GM19468 (cell line): ENCODE measurements at regions not wholly inside any gene's neighbourhood (a gene's known extent, or its start where the extent isn't known, plus 50 kb on each side); places are given as distances from the start of the nearest gene placed in this dataset.
"Not testable (repeated sequence)": the region's sequence is repeated elsewhere in the genome, so short reads cannot be mapped to it uniquely, and the experiment has no call there.

Source experiments
- ATAC-seq: cut with Tn5 transposase; IDR thresholded peaks from one replicate; pipeline ENCODE4 v1.9.1; 2021; ENCODE audit warnings: mild to moderate bottlenecking, moderate library complexity, moderate number of reproducible peaks; ENCODE audit not compliant: unreplicated experiment; ENCODE audit errors: extremely low read depth

DNA sequence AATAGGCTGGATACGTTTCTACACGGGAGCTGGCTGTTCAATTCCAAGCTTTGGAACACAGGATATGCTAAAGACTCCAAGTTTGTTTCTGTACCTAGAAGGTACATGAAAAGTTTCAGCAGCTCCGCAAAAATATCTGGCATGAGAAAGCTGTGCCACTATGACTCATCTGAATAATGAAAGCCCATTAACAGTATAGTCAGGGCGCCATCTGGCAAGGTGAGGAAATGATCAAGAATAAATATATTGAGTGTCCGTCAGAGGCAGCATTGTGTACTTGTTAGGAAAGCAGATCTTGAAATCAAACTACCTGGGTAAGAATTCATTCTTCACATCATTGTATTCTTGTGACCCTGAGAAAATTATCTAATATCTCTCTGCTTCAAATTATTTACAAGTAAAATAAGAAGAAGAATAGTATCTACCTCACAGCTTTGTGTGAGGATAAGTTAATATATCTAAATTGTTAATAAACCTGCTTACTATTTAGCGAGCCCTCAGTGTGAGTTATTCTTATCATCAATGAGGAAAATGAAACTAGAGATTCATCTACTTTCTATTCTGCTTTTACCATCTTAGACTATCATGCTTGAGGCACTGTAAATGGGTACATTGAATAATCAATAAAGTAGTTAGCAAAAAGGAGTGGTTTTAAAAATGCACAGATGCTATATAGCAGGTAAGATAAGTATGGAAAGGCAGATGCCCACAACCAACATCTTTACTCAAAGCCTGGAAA is 53.5 kb downstream of the FSCB start:
- no peak for ATAC-seq

GRCh38 chr14:44450232-44450631 is 56.9 kb downstream of the FSCB start:
- not testable (repeated sequence) for ATAC-seq

DNA sequence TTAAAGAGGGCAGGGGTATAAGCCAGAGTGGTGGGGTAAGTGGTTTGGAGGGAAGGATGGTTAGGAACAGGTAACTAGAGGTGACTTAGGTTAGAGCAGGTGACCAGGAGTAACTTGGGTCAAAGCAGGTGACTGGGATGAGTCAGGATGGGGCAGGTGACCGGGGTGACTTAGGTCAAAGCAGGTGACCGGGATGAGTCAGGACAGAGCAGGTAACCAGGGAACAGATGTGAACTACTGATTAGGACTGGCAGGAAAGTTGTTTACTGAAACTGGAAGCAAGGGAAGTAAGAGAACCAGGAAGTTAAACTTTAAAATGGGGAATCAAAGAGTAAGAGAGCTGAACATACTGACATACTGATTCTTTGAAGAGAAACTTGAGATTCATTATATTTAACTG is 57.4 kb downstream of the FSCB start:
- ATAC-seq, result no peak

DNA sequence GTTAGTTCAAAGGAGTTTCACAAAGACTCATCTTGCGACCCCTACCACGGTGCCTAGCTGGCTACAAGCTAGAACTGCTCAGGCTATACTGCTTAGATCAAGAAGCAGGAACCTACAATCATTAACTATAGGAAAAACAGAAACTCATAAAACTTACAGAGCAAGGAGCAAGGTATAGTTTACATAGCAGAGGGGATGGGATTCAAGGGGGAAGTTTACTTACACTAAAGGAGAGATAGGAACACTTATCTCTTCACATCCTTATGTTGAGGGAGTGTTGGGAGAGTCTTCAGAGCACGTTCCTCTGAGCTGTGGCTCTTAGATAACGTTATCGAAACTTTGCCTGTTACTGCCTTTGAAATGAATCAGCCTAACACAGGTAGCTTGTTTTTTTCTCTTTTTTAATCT is 58.1 kb downstream of the FSCB start:
- no peak for ATAC-seq

DNA sequence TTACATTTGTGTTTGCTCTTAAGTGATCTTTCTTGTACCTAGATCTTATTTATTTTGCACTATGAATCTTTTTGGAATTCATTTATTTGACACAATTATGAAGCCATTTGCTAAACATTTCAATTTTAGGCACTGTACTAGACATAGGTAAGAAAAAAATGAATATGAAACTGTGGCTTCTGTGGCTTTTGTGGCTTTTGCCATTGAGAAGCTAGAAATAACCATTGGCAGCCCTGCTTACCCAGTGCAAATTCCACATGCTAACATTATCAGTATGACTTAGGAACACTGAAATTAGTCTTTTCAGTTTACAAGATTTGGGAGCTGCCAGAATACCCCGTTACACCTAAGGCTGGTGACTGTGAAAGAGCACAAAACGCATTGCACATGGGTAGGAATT is 60.1 kb downstream of the FSCB start:
- no peak for ATAC-seq

GRCh38 chr14:44444454-44444853 is 62.6 kb downstream of the FSCB start:
- no peak for ATAC-seq

DNA sequence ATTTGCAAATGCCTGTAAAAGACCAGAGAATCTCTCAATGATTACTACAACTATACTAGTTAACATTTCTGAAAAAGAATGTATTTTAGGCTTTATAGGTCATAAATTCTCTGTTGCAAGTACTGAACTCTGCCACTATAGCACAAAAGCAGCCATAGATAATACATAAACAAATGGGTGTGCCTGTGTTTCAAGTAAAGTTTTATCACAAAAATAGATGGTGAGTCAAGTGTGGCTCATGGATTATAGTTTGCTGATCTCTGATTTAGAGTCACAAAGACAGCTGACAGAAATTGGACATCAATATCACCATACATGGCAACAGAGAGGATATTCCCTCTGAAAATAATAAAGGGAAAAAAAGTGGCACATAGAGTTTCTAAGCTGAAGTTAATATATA is 68.1 kb downstream of the FSCB start:
- no peak for ATAC-seq

- no peak for ATAC-seq
Measured at GRCh38 chr14:44438221-44438620, 68.9 kb downstream of the FSCB start.

GRCh38 chr14:44436458-44436857 is 70.6 kb downstream of the FSCB start:
- no peak for ATAC-seq

DNA sequence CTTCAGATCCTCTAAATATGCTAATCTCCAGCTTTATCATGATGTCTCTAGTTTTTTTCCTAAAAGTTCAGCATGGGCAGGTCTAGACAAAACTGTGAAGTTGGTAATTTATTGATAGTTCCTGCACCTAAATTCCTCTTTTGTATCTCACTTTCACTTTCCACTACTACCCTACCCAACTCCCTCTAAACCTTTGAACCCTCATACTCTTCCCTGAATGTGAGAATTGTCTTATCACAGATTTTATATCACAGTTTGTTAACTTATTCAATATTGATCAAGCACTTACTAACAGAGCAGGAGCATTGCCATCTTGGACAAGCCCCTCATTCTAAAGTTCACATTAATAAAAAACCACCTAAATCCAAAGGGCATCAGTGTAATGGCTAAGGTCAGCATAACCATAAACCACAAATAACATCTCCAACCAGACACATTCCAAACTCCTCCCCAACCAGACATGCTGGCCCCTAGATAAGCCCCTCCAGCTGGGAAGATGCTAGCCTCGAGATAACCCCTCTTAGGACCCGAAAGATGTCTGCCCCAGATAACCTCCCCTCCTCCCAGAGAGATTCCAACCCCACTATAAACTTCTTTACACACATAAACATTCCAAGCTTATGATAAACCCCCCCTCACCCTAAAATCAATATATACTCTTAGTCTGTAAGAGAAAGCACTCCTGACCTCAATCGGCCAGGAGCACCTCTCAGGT is 78.7 kb downstream of the FSCB start:
- ATAC-seq, result no peak

DNA sequence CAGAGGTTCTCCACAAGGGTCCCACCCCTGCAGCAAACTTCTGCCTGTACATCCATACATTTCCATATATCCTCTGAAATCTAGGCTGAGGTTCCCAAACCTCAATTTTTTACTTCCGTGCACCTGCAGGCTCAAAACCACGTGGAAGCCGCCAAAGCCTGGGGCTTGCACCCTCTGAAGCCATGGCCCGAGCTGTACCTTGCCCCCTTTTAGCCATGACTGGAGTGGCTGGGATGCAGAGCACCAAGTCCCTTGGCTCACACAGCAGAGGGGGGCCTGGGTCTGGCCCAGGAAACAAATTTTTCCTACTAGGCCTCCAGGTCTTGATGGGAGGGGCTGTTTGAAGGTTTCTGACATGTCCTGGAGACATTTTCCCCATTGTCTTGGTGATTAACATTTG is 84.4 kb downstream of the FSCB start:
- ATAC-seq, result no peak

- ATAC-seq, result no peak
Measured at GRCh38 chr14:44420226-44420625, 86.9 kb downstream of the FSCB start.

- no peak for ATAC-seq
Measured at GRCh38 chr14:44418856-44419255, 88.2 kb downstream of the FSCB start.

GRCh38 chr14:44417809-44418208 is 89.3 kb downstream of the FSCB start:
- ATAC-seq, result no peak

DNA sequence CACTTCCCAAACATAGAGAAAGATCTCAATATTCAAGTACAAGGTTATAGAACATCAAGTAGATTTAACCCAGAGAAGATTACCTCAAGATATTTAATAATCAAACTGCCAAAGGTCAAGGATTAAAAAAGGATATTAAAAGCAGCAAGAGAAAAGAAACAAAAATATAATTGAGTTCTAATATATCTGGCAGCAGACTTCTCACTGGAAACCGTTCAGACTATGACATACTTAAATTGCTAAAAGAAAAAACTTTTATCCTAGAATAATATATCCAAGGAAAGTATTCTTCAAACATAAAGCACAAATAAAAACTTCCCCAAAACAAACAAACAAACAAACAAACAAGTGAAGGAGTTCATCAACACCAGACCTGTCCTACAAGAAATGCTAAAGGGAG is 92.4 kb downstream of the FSCB start:
- no peak for ATAC-seq

GRCh38 chr14:44412858-44413569 is 94.1 kb downstream of the FSCB start:
- no peak for ATAC-seq

DNA sequence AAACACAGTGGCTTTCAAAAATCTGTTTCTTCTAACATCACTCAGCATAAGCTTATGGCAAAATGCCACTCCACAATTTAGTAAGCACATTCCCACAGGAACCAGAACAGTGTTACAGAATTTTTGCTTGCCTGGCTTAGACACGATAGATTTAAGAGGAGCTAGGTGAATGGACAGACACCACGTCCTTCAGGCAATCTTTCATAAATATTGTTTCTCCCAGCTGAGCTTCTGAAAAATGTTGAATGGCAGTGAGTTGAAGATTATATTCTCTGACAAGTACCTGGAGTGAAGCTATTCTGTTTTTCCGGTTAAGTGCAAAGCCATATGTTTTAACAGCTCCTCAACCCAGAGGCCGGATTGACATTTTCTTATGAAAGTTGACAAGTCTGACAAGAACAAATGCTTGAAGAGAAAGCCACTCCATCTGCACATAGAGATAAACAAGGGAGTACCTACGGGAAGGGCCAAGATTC is 102.0 kb downstream of the FSCB start:
- no peak for ATAC-seq

- no peak for ATAC-seq
Measured at GRCh38 chr14:44404599-44404998, 102.5 kb downstream of the FSCB start.

DNA sequence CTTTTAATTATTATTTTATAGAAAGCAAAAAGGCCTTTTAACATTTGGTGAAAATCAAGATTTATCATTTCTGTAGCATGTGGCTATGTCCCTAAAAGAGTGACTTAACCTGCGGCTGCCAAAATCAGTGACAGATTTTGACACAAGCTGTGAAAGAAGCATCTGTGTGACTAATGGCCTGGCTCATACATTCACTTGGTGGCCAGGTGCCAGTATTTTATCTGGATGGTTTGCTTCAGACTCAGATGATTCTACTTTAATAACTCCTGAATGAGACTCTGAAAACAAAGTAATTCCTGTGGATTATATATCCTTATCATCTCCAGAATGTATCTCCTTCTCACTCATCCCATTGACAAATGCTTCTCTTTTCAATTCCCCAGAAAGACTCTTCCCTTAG is 103.0 kb downstream of the FSCB start:
- no peak for ATAC-seq

DNA sequence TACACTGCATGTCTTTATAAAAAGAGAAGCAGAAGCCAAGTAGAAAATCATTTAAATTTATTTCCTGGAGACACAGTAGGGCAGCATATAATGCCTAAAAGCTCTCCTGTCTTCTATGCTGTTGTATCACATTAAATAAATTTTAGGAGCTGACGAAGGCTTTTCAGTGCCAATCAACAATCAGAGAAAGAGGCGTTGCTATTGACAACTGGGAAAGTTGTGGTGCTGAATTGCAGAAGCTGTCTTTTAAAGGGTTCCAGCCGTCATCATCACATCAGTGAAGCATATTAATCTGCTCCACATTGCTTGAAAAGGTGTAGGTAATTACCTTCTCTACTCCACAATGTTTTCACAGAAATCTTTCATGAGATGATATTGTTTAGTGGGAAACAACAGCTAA is 103.9 kb downstream of the FSCB start:
- ATAC-seq, result no peak

- no peak for ATAC-seq
Measured at GRCh38 chr14:44396226-44396625, 110.9 kb downstream of the FSCB start.
